HL-60 (cell line): ENCODE measurements at regions not wholly inside any gene's neighbourhood (a gene's known extent, or its start where the extent isn't known, plus 50 kb on each side); places are given as distances from the start of the nearest gene placed in this dataset.

Experiments used
- DNase-seq, 2 experiments: peaks; one replicate each; pipeline ENCODE4 v3.0.0-alpha.2; 2010 to 2020; ENCODE audit warnings: low read depth in 1 of 2, low spot score in 1 of 2
- H3K27ac ChIP-seq: fragments of 250-450 bp; sonication (Bioruptor Pico); replicated peaks from 2 replicates; pipeline ENCODE4 v1.5.1; 2020; ENCODE audit warnings: mild to moderate bottlenecking, moderate library complexity
- H3K27me3 ChIP-seq: fragments of 250-450 bp; sonication (Bioruptor Pico); 2 replicates; pipeline ENCODE4 v1.5.1; 2021; ENCODE audit warnings: mild to moderate bottlenecking, moderate library complexity; ENCODE audit not compliant: insufficient read depth, poor library complexity, severe bottlenecking
- H3K4me3 ChIP-seq: replicated peaks from 2 replicates; pipeline ENCODE4 v1.5.1; 2011; ENCODE audit warnings: mild to moderate bottlenecking, control low read depth, low read length; ENCODE audit not compliant: insufficient read depth
- CTCF ChIP-seq: IDR thresholded peaks from one replicate; pipeline ENCODE4 v1.5.1; 2011; ENCODE audit warnings: low read length, control low read depth, inconsistent platforms; ENCODE audit not compliant: insufficient read depth
- GABPA ChIP-seq: IDR thresholded peaks from 2 replicates; pipeline ENCODE4 v1.6.1; 2012; ENCODE audit warnings: low read depth
- POLR2AphosphoS5 ChIP-seq: IDR thresholded peaks from 2 replicates; pipeline ENCODE4 v1.6.1; 2012; ENCODE audit warnings: low read depth
- REST ChIP-seq: IDR thresholded peaks from 2 replicates; pipeline ENCODE4 v1.6.1; 2012; ENCODE audit warnings: low read depth; ENCODE audit not compliant: insufficient replicate concordance
- SPI1 ChIP-seq: IDR thresholded peaks from 2 replicates; pipeline ENCODE4 v1.6.1; 2012; ENCODE audit warnings: low read depth, mild to moderate bottlenecking, borderline replicate concordance

- H3K27me3 ChIP-seq: no peaks in the 10 kb centered on the region
- no peak overlapping the region for H3K27ac ChIP-seq
- no peak for TF ChIP-seq CTCF
- no peak for TF ChIP-seq SPI1
- no peak for TF ChIP-seq GABPA
- TF ChIP-seq REST: no peak
- no peak for TF ChIP-seq POLR2AphosphoS5
- no peak overlapping the region for H3K4me3 ChIP-seq
- DNase-seq: no peak
These were observed 1888.4 kb downstream of the LRRC4C start for GRCh38 chr11:39571081-39571480.

GRCh38 chr11:39570526-39570925 is 1888.9 kb downstream of the LRRC4C start:
- no peak for TF ChIP-seq SPI1
- TF ChIP-seq REST: no peak
- TF ChIP-seq POLR2AphosphoS5: no peak
- TF ChIP-seq CTCF: no peak
- TF ChIP-seq GABPA: no peak
- no peak for DNase-seq
- H3K27ac ChIP-seq: no peak overlapping the region

GRCh38 chr11:39569789-39570188 is 1889.7 kb downstream of the LRRC4C start:
- H3K4me3 ChIP-seq: no peak overlapping the region
- no peak for DNase-seq
- no peak for TF ChIP-seq POLR2AphosphoS5
- no peak for TF ChIP-seq GABPA
- no peak for TF ChIP-seq REST
- TF ChIP-seq SPI1: no peak
- TF ChIP-seq CTCF: no peak

More at GRCh38 chr11:39570526-39570925, 1888.9 kb downstream of the LRRC4C start:
- Histone ChIP-seq H3K4me3 (no peak overlapping the region), H3K27me3 (no peaks in the 10 kb centered on the region)

More at GRCh38 chr11:39569789-39570188, 1889.7 kb downstream of the LRRC4C start:
- no peaks in the 10 kb centered on the region for H3K27me3 ChIP-seq
- no peak overlapping the region for H3K27ac ChIP-seq
